NCI-H446 (cell line): ENCODE measurements at regions not wholly inside any gene's neighbourhood (a gene's known extent, or its start where the extent isn't known, plus 50 kb on each side); places are given as distances from the start of the nearest gene placed in this dataset.
"Not testable (repeated sequence)": the region's sequence is repeated elsewhere in the genome, so short reads cannot be mapped to it uniquely, and the experiment has no call there.

Experiments used
- DNase-seq, 2 experiments: peaks; one replicate each; lab custom pipeline; 2025; lab: John Stamatoyannopoulos, UW

DNA sequence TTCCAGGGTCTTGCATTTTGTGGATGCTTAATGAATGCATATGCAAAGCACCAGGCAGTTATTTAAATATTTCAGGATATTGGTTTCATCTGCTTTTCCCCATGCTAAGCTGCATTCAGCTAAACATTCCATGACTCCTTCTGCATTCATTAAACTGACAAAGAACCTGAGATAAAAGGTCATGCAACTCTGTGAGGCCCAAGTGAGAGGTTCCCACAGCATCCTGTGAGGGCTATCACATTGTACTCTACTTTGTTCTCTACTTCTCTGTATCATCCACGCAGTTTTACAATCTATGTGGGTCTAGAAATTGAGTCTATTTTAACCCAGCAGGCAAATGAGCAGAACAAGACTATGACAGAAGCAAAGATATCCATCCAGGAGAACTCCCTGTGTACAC, 86.4 kb upstream of the PRSS16 start:
- no peak for DNase-seq

DNA sequence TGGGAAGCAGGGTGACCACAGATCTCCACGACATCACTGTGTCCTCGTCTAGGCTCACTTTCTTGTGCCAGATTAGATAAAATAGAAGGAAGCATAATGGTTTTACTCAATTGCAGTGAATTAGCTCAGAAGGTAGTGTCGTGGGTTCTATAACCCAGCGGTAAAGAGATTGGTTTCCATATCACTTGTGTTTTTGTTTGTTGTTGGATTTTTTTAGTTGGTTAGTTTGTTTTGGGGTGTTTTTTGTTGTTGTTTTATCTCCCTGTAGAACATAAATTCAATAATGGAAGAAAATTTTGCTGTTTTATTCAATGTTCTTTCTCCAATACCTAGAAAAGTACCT, 85.9 kb upstream of the PRSS16 start:
- no peak for DNase-seq

DNA sequence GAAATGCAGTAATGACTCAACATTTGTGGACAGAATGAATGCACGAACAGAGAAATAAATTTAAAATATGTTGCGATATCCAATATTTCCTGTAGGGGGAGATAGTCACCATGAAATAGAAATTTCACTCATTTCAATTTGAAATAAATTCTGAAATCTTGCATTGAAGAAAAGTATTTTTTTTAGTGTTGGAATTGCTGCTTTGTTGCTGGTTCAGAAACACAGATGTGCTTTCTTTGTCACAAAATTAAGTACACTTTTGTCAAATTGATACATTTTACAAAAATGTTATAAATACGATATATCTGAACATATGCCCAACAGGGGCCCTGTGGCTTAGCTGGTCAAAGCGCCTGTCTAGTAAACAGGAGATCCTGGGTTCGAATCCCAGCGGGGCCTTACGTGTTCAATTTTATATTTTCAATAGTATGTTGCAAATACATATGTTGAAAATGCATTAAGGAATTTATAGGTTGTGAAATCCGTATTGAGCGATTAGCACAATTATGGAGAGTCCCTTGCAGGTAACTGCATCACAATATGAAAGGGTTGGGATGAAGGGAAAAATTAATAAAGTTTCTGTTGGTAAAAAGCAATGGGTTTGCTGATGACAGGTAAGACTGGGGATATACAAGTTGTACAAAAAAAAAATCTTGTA, 85.4 kb upstream of the PRSS16 start:
- peak; percentile 56 to 87 for DNase-seq

DNA sequence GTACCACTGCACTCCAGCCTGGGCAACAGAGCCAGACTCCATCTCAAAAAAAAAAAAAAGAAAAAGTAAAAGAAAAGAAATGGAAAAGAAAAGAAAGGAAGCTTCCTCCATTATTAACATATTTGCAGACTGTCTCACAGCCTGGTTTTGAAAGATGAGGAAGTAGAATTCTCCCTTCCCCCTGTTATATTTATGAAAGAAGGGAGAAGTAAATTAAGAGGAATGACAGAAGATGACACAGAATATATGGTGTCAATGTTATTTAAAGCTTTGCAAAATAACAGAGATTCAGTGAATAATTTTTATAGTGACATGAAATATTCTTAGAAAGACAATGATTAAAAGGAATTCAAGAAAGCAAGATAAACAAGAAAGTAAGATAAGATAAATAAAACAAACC, 83.7 kb upstream of the PRSS16 start:
- DNase-seq = no peak

DNA sequence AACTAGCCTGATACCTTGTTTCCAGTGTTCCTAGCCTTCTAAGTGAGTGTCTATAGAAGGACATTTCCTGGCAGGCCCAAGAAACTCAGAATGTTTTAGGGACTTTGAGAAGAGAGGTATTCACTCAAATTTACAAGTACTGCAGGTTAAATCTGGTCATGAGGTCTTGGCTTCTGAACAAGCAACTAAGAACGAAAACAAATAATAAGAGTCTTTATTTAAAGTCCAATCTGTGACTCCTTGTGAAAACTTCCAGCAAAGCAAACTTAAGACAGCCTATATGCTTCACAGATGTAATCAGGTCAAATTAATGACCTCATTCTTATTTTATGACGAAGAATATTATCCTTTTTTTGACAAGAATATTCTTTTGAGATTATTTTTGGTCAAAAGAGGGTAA, 79.4 kb upstream of the PRSS16 start:
- DNase-seq = no peak

DNA sequence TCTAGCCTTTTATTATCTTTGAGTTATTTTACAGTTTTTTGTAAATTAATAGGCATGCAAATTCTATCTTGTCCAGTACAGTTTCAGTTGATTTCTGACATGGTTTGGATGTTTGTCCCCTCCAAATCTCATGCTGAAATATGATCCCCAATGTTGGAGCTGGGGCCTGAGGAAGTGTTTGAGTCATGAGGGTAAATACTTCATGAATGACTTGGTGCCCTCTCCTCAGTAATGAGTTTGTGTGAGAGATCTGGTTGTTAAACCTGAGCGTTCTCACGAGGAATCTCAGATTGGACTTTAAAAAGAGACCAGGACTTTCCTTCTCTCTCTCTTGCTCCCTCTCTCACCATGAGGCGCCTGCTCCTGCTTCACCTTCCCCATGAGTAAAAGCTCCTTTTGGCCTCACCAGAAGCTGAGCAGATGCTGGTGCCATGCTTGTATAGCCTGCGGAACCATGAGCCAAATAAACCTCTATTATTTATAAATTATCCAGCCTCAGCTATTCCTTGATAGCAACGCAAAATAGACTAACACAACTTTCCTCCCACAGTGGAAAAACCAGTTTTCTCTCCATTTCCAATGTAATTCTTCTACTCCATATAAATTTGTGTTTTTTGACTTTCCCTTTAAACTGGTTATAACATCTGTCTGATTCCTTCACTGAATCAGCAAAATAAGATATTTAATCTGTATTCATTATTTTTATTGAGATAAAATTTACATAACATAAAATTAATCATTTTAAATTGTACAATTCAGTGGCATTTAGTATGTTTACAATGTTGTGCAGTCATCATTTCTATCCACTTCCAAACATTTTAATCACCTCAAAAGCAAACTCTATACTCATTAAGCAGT, 78.7 kb upstream of the PRSS16 start:
- DNase-seq = no peak

DNA sequence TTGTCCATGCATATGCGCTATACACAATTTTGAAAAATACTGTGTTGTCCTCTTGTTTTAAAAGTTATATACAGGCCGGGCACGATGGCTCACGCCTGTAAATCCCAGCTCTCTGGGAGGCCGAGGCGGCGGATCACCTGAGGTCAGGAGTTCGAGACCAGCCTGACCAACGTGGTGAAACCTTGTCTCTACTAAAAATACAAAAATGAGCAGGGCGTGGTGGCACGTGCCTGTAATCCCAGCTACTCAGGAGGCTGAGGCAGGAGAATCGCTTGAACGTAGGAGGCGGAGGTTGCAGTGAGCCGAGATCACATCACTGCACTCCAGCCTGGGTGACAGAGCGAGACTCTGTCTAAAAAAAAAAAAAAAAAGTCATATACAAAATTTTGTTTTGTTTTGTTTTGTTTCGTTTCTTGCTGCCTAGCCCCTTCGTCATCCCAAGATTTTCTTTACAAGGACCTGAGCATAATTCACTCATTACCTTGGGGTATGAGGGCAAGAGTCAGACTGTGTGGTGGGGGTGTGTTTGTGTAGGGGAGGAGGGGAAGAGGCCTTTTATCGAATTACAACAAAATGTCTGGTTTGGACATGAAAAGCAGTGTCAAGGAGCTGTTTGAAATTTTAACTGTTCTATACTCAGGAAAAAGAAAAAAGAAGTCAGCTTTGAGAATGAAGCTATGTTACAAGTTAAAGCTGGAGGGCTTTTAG, 74.8 kb upstream of the PRSS16 start:
- not testable (repeated sequence) for DNase-seq

DNA sequence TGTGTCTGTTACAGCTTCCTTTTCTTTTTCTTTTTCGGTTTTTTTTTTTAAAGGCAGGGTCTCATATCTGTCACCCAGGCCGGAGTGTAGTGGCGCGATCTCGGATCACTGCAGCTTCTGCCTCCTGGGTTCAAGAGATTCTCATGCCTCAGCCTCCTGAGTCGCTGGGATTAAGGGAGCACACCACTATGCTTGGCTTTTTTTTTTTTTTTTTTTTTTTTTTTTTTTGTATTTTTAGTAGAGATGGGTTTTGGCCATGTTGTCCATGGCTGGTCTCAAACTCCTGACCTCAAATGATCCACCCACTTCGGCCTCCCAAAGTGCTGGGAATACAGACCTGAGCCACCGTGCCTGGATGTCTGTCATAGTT, 74.3 kb upstream of the PRSS16 start:
- DNase-seq = not testable (repeated sequence)

DNA sequence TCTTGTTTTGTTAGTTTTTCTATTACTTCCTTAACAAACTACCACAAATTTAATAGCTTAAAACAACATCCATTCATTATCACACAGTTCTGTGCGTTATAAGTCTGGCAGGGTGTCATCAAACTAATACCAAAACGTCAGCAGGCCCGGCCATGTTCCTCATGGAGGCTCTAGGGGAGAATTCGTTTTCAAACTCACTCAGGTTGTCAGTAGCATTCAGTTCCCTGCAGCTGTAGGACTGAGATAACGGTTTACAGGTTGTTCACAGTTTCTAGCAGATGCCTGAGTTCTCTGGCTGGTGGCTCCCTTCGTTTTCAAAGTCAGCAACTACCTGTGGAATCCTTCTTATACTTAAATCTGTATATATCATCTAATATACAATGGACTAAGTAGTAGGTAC, 72.5 kb upstream of the PRSS16 start:
- DNase-seq = no peak

DNA sequence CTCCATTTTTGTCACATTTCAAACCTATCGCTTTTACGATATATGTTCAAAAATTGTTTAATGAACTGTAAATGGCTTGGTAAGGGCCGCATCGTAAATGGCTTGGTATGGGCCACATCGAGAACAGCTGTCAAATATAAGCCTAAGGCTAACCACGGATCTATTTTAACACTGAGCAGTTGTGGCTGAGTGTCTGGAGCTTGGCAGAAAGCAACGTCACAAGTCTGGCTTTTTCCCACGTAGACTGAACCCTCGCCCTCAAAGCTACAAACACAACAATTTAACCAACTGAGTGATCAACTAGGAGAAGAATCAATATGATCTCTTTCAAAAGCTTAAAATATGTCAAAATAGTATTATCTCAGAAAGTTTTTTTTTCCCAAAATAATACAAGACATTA, 71.4 kb upstream of the PRSS16 start:
- peak in 1 of 2 experiments; percentile 3 for DNase-seq

DNA sequence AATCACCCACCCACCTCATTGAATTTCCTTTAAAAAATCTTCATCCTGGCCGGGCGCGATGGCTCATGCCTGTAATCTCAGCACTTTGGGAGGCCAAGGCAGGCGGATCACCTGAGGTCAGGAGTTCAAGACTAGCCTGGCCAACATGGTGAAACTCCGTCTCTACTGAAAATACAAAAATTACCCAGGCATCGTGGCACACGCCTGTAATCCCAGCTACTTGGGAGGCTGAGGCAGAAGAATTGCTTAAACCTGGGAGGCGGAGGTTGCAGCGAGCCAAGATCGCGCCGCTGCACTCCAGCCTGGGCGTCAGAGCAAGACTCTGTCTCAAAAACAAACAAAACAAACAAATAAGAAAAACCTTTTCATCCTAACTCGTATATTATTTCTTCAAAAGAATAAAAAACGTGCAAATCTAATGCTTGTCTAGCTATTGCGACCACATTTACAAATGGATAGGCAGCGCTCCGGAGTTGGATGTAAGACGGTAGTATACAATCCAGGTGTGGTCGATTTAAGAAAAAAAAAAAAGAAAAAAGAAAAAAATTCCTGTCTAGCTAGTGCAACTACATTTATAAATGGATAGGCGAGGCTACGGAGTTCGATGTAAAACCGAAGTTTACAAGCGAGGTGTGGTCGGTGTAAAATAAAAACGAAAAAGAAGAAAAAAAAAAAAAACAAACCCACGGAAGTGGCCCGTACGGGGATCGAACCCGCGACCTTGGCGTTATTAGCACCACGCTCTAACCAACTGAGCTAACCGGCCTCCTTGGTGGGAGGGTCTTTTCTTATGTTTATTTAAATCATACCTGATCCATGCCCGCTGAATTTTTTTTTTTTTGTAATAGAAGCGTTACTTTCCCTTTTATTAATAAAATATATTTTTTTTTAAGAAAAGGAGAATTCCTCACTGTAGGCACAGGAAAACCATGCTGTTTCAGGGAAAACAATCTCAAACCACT, 70.7 kb upstream of the PRSS16 start:
- peak; percentile 69 to 81 for DNase-seq

DNA sequence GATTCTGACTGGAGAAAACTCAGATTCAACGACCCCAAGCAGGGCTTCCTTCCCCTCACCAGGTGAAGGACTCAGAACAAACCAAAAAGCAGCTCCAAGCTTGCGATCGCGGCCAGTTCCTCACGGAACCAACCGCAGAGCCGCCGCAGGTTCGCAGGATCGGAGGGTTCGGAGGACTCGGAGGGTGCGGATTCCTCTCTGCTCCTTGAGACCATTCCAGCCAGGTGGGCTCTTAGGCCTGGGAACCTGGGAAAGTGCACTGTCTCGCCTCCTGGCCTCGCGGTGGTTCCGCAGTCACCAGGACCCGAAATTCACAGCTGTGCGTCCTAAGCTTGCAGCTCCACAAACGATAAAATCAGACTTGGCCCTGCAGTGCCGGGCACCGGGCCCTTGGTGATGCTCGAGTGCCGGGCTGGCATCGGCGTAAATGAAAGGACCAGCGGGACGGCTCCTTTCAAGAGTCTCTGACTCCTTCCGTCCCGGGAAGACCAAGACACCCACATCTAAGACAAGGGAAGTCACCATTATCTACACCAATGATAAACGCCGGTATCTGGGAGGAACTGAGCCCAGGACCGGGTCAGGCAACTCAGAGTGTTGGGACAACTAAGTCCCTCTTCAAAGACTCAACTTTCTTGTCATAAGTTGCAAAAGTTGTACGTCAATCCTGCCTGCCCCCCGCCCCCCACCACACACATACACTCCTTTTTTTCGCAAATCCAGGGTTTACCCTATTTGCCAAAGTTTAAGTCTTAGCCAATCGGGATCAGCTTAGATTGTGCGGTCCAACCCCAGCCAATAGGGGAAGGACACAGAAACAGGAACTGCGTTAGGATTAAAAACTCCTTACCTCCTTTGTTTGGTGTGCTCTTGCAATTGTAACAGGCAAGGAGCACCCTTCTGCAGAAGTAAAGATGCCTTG, 69.8 kb upstream of the PRSS16 start:
- peak; percentile 74 to 79 for DNase-seq

DNA sequence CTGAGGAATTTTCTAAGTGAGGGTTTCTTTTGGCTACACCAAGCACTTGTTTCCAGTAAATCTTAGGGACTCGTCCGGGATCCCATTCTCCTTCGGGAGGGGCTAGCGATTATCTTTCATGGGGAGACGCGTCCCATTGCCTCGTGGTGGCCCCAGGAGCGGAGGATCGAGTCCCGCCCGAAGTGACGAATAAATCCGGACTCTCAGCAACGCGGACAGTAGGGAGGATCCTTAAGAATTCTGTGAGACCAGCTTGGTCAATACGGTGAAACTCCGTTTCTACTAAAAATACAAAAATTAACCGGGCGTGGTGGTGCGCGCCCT, 69.1 kb upstream of the PRSS16 start:
- DNase-seq = no peak

DNA sequence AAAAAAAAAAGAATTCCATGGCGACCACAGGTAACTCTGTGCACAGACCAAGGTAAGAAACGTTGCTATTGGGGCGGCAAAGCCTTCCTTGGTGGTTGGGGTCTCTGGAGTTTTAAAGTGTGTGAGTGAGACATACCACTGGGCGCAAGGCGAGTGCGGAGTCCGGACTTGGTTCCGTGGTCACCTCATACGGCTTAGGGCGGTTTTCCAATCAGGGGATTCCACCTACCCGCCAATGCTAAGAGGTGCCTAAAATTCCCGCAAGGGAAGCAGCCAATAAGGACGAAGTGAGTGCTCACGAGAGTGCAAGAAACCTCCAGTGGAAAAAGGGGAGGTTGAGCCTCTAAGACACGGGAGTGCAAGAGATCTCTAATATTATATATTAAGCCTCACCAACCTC, 68.6 kb upstream of the PRSS16 start:
- no peak for DNase-seq

DNA sequence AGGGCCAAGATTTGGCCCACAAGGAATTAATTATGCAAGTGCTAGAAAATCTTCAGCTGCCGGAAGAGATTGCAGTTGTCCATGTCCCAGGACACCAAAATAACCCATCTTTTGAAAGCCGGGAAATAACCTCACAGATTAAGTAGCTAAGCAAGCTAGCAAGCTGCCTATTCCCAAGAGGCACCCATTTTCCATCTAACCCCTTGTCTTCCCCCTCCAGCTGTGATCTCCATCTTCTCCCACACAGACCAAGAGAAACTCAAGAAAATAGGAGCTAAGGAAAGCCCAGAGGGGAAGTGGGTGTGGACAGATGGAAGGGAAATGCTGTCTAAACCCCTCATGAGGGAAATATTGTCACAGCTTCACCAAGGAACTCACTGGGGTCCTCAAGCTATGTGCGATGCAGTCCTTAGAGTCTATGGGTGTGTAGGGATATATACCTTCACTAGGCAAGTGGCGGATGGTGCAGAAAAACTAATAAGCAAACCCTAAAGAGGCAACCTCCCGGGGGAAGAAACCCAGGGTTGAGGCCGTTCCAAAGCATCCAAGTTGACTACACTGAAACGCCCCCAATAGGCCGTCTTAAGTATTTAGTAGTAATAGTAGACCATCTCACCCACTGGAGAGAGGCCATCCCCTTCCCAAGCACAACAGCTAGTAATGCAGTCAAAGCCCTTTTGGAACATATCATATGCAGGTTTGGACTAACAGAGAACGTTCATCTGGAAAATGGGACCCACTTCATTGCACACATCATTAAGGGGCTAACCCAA, 64.3 kb upstream of the PRSS16 start:
- no peak for DNase-seq

DNA sequence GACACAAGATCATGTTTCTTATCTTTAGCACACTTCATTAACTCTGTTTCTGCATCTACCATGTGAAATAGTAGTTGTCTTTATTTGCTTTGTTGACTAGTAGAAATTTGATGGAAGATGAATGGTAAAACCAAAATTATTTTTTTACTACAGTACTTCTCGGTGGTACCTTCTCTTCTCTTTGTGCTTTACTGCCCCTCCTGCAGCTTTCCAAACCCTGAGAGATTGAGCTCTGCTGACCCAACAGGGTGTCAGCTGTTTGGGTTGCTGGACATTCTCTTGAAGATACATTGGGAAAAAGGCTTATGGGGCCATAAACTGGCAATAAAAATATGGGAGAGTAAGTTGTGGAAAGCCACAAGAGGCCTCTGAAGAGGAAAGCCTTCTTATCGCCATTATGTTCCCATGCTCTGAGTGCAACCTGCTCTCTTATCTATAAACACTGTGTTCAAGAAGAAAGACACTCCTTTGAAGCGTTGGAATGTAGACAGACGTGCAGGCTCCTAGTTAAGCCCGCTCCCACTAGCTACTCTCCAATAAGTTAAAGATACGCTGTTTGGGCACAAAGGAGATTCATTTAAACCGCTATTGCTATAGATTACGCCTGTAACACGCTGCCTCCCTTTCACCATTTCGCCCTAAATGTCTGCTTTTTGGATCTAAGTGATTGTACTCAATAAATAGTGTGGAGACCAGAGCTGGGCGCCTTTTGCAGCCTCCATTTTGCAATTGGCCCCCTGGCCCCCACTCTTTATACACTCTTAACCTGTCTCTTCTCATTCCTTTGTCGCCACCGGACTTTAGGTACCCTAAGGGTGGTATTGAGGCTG, 60.1 kb upstream of the PRSS16 start:
- DNase-seq = no peak

DNA sequence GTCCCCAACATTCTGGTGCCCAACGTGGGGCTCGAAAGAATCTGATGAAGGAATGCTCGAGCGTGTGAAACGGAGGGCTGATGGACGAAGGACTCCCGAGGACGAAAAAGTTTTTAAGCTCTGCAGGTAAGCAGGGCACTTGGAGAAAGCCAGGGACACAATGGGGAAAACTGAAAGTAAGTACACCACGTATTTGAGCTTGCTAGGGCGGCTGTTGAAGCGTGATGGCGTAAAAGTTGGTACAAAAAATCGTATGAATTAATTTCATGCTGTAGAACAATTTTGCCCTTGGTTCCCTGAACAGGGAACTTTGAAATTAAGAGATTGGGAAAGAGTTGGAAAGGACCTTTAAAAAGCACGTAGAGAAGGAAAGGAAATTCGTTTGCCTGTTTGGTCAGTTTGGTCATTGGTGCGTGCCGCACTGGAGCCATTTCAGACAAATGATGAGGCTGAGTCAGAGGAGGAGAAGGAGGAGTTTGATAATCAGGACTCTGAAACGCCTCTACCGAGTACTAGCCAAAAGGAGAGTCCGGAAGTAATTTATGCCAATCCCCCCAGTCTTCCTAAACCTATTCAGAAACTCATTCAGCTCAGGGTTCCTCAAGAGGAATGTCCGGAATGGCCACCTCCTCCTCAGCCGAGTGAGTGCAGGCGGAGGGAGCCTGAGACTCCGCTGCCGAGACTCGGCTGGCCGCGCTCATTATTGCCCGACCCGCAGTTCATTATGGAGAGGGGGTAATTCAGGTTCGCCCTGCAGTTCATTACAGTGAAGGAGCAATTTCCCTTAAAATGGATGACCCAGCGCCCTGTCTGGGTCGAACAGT, 59.2 kb upstream of the PRSS16 start:
- DNase-seq = peak; percentile 49 to 78

DNA sequence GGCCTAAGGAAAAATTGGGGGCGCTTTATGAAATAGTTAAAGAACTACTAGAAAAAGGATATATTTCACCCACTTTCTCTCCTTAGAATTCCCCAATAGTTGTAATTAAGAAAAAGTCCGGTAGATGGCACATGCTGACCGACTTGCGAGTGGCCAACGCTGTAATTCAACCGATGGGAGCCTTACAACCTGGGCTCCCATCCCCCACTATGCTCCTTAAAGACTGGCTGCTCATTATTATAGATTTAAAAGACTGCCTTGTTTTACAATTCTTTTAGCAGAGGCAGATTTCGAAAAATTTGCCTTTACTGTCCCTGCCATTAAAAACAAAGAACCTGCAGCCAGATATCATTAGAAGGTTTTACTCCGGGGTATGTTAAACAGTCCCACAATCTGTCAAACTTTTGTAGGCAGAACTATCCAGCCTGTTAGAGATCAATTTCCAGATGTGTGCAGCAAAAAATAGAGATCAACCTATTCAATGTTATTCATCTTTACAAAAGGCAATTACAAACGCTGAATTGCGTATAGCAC, 58.5 kb upstream of the PRSS16 start:
- peak; percentile 78 to 83 for DNase-seq
